ENCODE measurements at regions not wholly inside any gene's neighbourhood (a gene's known extent, or its start where the extent isn't known, plus 50 kb on each side); places are given as distances from the start of the nearest gene placed in this dataset.

DNA sequence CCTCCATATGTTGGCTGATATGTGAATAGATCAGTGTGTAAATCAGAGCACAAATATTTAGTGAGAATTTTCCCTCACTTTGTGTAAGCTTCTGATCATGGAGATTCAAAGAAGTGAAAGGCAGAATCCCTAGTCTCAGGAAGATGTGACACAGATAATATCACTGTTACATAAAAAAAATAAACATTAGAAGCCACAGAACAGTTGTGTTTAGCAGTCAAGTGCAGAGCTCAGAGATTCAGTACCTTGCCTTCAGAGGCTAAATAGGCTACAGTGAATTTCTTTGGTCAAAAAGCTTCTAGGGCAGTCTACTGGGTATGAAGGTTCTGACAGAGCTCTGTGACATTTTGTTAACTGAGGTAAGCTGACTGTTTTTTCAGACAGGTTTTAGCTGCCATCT is 591.5 kb downstream of the METTL15 start:
- Histone ChIP-seq H3K9me3 (ENCODE audit: insufficient read depth, low read length) (no peaks in the 10 kb centered on the region), H3K36me3 (ENCODE audit: insufficient read depth, insufficient read length, low read length) (no peaks in the 10 kb centered on the region), H3K4me1 (ENCODE audit: insufficient read depth, insufficient read length) (no peaks in the 10 kb centered on the region), H3K27me3 (ENCODE audit: insufficient read depth, insufficient read length) (no peaks in the 10 kb centered on the region), H3K9ac (ENCODE audit: insufficient read length, low read depth) (no peak overlapping the region), H3K4me3 (ENCODE audit: insufficient read length, low read depth) (no peak overlapping the region)
- no peak for TF ChIP-seq YY1 (IDR thresholded peaks at IDR 0.05; ENCODE audit: insufficient read depth, insufficient read length)
- TF ChIP-seq ZNF274 (IDR thresholded peaks at IDR 0.05; ENCODE audit: low read depth, low read length), result no peak
- no peak for TF ChIP-seq SUZ12 (IDR thresholded peaks at IDR 0.05; ENCODE audit: extremely low read depth, insufficient read depth, insufficient read length)
- DNase-seq (ENCODE audit: low read depth, low spot score), result no peak

DNA sequence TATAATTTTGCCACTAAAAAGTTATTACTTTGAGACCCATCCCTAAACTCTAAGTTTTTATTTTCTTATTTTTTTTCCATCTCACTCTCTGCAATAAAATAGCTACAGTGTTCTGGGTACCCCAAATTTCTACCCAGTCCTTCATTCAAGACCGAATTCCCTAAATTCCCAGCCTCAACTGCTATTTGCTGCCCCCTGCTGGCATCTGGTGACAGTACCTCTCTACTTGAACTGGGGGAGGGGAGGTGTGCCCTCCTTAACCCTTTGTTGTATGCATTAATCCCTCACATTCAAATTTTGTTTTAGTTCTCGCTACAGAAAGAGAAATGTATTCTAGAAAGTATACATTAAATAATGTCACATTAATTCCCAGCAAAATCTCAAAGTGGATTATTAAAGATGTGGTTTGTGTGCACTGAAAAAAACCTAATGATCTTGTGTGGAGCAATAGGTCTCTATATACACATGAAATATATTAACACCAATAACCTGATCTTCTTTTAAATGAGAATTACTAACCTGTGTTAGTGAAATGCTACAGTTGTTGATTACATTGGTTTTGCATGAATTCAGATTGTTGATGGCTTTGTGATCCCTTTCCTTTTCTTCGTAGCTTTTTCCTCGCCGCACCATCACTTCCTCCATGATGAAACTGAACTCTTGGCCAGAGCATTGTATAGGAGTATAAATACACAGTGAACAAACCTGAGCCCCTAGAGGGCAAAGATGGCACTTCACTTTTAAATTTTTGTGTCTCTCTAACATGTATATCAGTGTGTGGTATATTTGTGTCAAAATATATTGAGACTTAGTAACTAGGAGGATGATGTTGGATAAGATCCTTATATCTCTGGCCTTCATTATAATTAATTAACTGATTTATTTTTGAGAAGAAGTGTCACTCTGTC is 590.0 kb downstream of the METTL15 start:
- no peaks in the 10 kb centered on the region for H3K9me3 ChIP-seq (ENCODE audit: insufficient read depth, low read length)
- TF ChIP-seq SUZ12 (IDR thresholded peaks at IDR 0.05; ENCODE audit: extremely low read depth, insufficient read depth, insufficient read length) (no peak), ZNF274 (IDR thresholded peaks at IDR 0.05; ENCODE audit: low read depth, low read length) (no peak), YY1 (IDR thresholded peaks at IDR 0.05; ENCODE audit: insufficient read depth, insufficient read length) (no peak)
- no peaks in the 10 kb centered on the region for H3K4me1 ChIP-seq (ENCODE audit: insufficient read depth, insufficient read length)
- no peaks in the 10 kb centered on the region for H3K27me3 ChIP-seq (ENCODE audit: insufficient read depth, insufficient read length)
- no peak overlapping the region for H3K9ac ChIP-seq (ENCODE audit: insufficient read length, low read depth)
- DNase-seq (ENCODE audit: low read depth, low spot score), result peak; percentile 47
- no peaks in the 10 kb centered on the region for H3K36me3 ChIP-seq (ENCODE audit: insufficient read depth, insufficient read length, low read length)
- no peak overlapping the region for H3K4me3 ChIP-seq (ENCODE audit: insufficient read length, low read depth)

DNA sequence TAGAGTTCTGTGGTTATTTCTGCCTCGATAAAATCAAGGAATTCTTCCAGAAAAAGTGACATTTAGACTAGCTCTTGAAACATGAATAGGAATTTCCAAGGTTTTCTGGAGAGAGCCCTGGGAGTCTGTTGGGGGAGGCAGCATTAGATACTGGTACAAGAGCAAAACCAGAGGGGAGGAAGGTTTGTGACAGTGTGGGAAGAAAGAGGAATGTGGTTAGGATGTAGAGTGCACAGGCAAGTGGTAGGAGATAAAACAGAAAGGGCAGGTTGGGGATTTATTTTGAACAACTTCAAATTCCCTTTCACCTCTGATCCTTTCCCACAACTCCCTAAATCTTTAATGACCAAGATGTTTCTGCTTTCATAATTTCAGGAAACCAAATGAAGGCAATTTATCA is 588.4 kb downstream of the METTL15 start:
- Histone ChIP-seq H3K36me3 (ENCODE audit: insufficient read depth, insufficient read length, low read length) (no peaks in the 10 kb centered on the region), H3K4me1 (ENCODE audit: insufficient read depth, insufficient read length) (no peaks in the 10 kb centered on the region), H3K27me3 (ENCODE audit: insufficient read depth, insufficient read length) (no peaks in the 10 kb centered on the region), H3K4me3 (ENCODE audit: insufficient read length, low read depth) (no peak overlapping the region), H3K9me3 (ENCODE audit: insufficient read depth, low read length) (no peaks in the 10 kb centered on the region), H3K9ac (ENCODE audit: insufficient read length, low read depth) (no peak overlapping the region)
- TF ChIP-seq SUZ12 (IDR thresholded peaks at IDR 0.05; ENCODE audit: extremely low read depth, insufficient read depth, insufficient read length) (no peak), YY1 (IDR thresholded peaks at IDR 0.05; ENCODE audit: insufficient read depth, insufficient read length) (no peak), ZNF274 (IDR thresholded peaks at IDR 0.05; ENCODE audit: low read depth, low read length) (no peak)
- no peak for DNase-seq (ENCODE audit: low read depth, low spot score)

DNA sequence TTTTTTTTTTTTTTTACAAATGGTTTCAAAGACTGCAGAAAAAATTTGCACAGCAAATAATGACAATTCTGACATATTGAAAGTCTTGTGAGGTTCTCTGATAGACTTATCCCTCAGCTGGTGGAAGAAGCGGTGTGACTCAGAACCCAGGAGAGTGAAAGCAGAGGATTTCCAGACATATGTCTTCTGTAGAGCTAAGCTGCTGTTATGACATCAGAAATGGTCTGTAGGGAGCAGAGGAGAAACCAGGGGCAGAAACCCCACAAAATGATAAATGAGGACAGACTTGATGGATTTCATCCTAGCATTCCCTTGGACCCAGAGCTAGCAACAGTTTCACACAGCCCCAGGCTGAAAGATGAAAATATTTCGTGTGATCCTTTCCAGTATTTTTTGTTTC is 582.6 kb downstream of the METTL15 start:
- Histone ChIP-seq H3K9me3 (ENCODE audit: insufficient read depth, low read length) (no peaks in the 10 kb centered on the region), H3K36me3 (ENCODE audit: insufficient read depth, insufficient read length, low read length) (no peaks in the 10 kb centered on the region), H3K9ac (ENCODE audit: insufficient read length, low read depth) (no peak overlapping the region), H3K4me3 (ENCODE audit: insufficient read length, low read depth) (no peak overlapping the region), H3K4me1 (ENCODE audit: insufficient read depth, insufficient read length) (no peaks in the 10 kb centered on the region), H3K27me3 (ENCODE audit: insufficient read depth, insufficient read length) (no peaks in the 10 kb centered on the region)
- TF ChIP-seq ZNF274 (IDR thresholded peaks at IDR 0.05; ENCODE audit: low read depth, low read length) (no peak), SUZ12 (IDR thresholded peaks at IDR 0.05; ENCODE audit: extremely low read depth, insufficient read depth, insufficient read length) (no peak), YY1 (IDR thresholded peaks at IDR 0.05; ENCODE audit: insufficient read depth, insufficient read length) (no peak)
- DNase-seq (ENCODE audit: low read depth, low spot score), result no peak

DNA sequence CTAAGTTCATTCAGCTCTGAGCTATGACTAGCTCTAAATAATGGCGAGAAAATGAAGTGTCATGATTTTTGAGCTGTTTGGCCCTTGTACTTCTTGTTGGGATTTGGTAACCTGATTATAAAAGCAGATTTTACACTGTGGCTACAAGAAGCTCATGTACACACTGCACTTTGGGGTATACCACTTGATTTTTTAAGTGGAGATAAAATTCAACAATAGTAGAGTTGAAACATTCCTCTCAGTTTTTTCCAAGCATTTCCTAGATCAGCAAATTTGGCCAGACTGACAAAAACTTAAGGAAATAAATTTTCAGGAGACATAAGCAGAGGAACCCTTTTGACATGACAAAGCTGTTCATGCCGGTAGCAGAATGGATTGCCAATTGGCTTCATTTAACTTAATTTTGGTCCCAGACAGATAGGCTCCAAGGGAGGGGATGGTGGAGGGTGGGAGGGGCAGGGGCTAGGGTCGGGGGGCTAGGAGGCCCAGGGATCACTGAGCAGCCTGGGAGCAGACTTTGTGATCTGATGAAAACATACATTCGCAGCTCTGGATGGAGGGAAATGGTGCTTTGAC is 575.9 kb downstream of the METTL15 start:
- Histone ChIP-seq H3K4me1 (ENCODE audit: insufficient read depth, insufficient read length) (no peaks in the 10 kb centered on the region), H3K9ac (ENCODE audit: insufficient read length, low read depth) (no peak overlapping the region), H3K36me3 (ENCODE audit: insufficient read depth, insufficient read length, low read length) (no peaks in the 10 kb centered on the region), H3K27me3 (ENCODE audit: insufficient read depth, insufficient read length) (no peaks in the 10 kb centered on the region), H3K9me3 (ENCODE audit: insufficient read depth, low read length) (no peaks in the 10 kb centered on the region), H3K4me3 (ENCODE audit: insufficient read length, low read depth) (no peak overlapping the region)
- TF ChIP-seq YY1 (IDR thresholded peaks at IDR 0.05; ENCODE audit: insufficient read depth, insufficient read length) (no peak), SUZ12 (IDR thresholded peaks at IDR 0.05; ENCODE audit: extremely low read depth, insufficient read depth, insufficient read length) (no peak), ZNF274 (IDR thresholded peaks at IDR 0.05; ENCODE audit: low read depth, low read length) (no peak)
- no peak for DNase-seq (ENCODE audit: low read depth, low spot score)

DNA sequence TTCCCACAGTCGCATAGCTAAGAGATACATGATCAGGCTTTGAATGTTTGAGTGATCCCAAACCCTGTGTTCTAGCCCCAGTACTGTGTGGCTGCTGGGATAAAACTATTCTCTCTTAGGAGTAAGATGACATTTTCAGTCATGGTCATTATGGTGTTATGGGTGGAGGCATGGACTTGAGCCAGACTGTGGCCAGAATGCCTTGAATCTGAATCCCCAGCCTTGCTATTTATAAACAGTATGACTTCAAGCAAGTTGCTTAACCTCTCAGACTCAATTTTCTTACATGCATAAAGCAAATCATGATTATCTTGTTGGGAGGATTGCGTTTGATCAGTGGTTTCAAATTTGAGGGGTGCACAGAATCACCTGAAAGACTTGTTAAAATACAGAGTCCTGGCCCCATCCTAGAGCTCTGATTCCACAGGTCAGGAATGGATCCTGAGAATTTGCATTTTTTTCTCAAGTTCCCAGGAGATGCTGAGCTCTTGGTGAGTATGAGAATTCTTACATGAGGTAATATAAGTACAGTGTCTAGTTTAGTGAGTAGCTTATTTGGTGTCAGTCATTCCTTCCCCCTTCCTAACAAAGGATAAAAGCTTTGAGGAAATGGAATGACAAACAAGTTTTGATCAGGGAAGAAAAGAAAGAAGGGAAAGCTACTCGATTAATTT is 571.7 kb downstream of the METTL15 start:
- no peak overlapping the region for H3K9ac ChIP-seq (ENCODE audit: insufficient read length, low read depth)
- no peak for TF ChIP-seq YY1 (IDR thresholded peaks at IDR 0.05; ENCODE audit: insufficient read depth, insufficient read length)

DNA sequence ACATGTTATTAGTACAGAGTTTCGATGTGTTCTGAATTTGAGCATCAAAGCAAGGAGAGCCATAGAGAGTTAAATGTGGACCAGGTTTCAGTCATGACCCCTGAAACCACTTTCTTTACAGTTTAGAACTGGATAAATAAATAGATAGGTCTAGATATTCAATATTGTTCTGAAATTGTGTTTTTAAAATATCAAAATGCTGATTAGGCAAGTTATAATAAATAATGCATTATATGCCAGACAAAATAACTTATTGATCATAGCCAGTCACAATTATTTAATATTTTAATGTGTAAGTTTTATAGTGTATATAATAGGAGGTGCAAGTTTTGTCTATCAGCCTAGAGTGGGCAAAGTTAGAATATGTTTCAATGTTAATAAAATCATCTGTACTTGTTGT is 569.5 kb downstream of the METTL15 start:
- H3K27me3 ChIP-seq (ENCODE audit: insufficient read depth, insufficient read length), result no peaks in the 10 kb centered on the region
- no peak for DNase-seq (ENCODE audit: low read depth, low spot score)
- H3K4me1 ChIP-seq (ENCODE audit: insufficient read depth, insufficient read length), result no peaks in the 10 kb centered on the region
- H3K9ac ChIP-seq (ENCODE audit: insufficient read length, low read depth), result no peak overlapping the region
- H3K4me3 ChIP-seq (ENCODE audit: insufficient read length, low read depth), result no peak overlapping the region
- TF ChIP-seq SUZ12 (IDR thresholded peaks at IDR 0.05; ENCODE audit: extremely low read depth, insufficient read depth, insufficient read length), result no peak
- TF ChIP-seq ZNF274 (IDR thresholded peaks at IDR 0.05; ENCODE audit: low read depth, low read length), result no peak
- TF ChIP-seq YY1 (IDR thresholded peaks at IDR 0.05; ENCODE audit: insufficient read depth, insufficient read length), result no peak
- H3K9me3 ChIP-seq (ENCODE audit: insufficient read depth, low read length), result no peaks in the 10 kb centered on the region
- no peaks in the 10 kb centered on the region for H3K36me3 ChIP-seq (ENCODE audit: insufficient read depth, insufficient read length, low read length)

More for the DNA sequence above, 571.7 kb downstream of the METTL15 start:
- Histone ChIP-seq H3K36me3 (ENCODE audit: insufficient read depth, insufficient read length, low read length) (no peaks in the 10 kb centered on the region), H3K9me3 (ENCODE audit: insufficient read depth, low read length) (no peaks in the 10 kb centered on the region), H3K27me3 (ENCODE audit: insufficient read depth, insufficient read length) (no peaks in the 10 kb centered on the region), H3K4me1 (ENCODE audit: insufficient read depth, insufficient read length) (no peaks in the 10 kb centered on the region), H3K4me3 (ENCODE audit: insufficient read length, low read depth) (no peak overlapping the region)
- DNase-seq (ENCODE audit: low read depth, low spot score), result no peak

Data from NT2/D1 (cell line).